ENCODE measurements at regions not wholly inside any gene's neighbourhood (a gene's known extent, or its start where the extent isn't known, plus 50 kb on each side); places are given as distances from the start of the nearest gene placed in this dataset.

DNA sequence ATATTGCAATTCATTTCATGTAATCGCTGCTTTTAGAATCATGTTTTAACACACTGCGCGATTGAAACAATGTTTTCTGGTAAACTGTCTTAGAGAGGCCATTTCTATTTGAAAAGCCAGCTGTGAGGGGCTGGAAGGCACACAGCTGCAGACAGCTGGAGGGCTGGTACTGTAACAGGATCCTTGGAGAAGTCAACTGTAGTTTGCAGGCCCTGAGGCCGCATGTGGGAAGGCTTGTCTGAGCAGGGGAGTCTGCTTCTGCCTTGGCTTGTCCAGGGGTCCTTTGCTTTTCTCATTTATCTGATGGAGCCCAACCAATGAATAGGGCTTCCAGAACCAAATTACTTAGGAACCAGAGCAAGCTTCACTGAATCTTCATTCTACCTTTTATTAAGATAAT lies 313.5 kb downstream of the BLID start:
- Histone ChIP-seq H3K9me3 (ENCODE audit: insufficient read depth, low read depth, low read length) (no peaks in the 10 kb centered on the region), H3K4me3 (ENCODE audit: insufficient read depth, low read depth, low read length) (no peak overlapping the region), H2AFZ (ENCODE audit: low read depth, low read length) (no peak overlapping the region), H3K79me2 (ENCODE audit: insufficient read depth, low read length) (no peaks in the 10 kb centered on the region), H3K4me1 (ENCODE audit: insufficient read depth, low read length) (no peaks in the 10 kb centered on the region), H3K36me3 (ENCODE audit: insufficient read depth, low read length) (no peaks in the 10 kb centered on the region), H3K27me3 (ENCODE audit: insufficient read depth, low read length) (no peaks in the 10 kb centered on the region), H4K20me1 (ENCODE audit: insufficient read depth, low read length) (no peaks in the 10 kb centered on the region), H3K27ac (ENCODE audit: low read depth, low read length) (no peak overlapping the region), H3K4me2 (ENCODE audit: low read length) (no peak overlapping the region), H3K9ac (ENCODE audit: low read length) (no peak overlapping the region)
- Mint-ChIP-seq H3K4me1 (ENCODE audit: low read depth, unreplicated experiment) (peaks cover 20% of the 10 kb centered on the region), H3K27me3 (ENCODE audit: low read depth, unreplicated experiment) (no peaks in the 10 kb centered on the region), H3K4me3 (ENCODE audit: unreplicated experiment) (no peak overlapping the region), H3K36me3 (ENCODE audit: low read depth, unreplicated experiment) (no peaks in the 10 kb centered on the region), H3K27ac (ENCODE audit: unreplicated experiment) (no peak overlapping the region), H3K9me3 (ENCODE audit: unreplicated experiment) (no peaks in the 10 kb centered on the region)
- FAIRE-seq (no peak), DNase-seq (ENCODE audit: low read depth) (no peak)
- no peak for TF ChIP-seq EZH2 (IDR thresholded peaks at IDR 0.05; ENCODE audit: insufficient read depth, low read length)
- TF ChIP-seq, protein P1, sequence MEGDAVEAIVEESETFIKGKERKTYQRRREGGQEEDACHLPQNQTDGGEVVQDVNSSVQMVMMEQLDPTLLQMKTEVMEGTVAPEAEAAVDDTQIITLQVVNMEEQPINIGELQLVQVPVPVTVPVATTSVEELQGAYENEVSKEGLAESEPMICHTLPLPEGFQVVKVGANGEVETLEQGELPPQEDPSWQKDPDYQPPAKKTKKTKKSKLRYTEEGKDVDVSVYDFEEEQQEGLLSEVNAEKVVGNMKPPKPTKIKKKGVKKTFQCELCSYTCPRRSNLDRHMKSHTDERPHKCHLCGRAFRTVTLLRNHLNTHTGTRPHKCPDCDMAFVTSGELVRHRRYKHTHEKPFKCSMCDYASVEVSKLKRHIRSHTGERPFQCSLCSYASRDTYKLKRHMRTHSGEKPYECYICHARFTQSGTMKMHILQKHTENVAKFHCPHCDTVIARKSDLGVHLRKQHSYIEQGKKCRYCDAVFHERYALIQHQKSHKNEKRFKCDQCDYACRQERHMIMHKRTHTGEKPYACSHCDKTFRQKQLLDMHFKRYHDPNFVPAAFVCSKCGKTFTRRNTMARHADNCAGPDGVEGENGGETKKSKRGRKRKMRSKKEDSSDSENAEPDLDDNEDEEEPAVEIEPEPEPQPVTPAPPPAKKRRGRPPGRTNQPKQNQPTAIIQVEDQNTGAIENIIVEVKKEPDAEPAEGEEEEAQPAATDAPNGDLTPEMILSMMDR (IDR thresholded peaks at IDR 0.05; ENCODE audit: insufficient read depth, low read depth, low read length) = no peak

DNA sequence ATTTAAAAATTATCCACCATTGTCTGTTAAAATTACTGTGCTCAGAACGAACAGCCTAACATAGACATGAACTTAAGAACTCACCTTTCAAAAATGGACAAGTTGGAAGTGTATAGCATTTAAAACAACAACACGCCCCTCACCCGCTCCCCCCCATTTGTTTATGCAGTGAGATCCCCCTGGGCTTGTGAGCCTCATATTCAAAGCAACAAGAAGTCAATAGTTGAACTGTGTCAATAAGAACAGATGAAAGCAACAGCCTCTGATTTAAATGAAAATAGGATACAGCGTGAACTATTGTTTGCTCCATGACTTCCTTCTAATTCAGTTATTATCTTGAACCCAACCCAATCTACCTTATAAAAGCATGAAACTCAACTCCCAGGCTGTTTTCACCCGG lies 314.2 kb downstream of the BLID start:
- Histone ChIP-seq H3K79me2 (ENCODE audit: insufficient read depth, low read length) (no peaks in the 10 kb centered on the region), H3K4me2 (ENCODE audit: low read length) (no peak overlapping the region), H3K4me1 (ENCODE audit: insufficient read depth, low read length) (no peaks in the 10 kb centered on the region), H3K36me3 (ENCODE audit: insufficient read depth, low read length) (no peaks in the 10 kb centered on the region), H3K27ac (ENCODE audit: low read depth, low read length) (no peak overlapping the region), H3K9me3 (ENCODE audit: insufficient read depth, low read depth, low read length) (no peaks in the 10 kb centered on the region), H2AFZ (ENCODE audit: low read depth, low read length) (no peak overlapping the region), H3K4me3 (ENCODE audit: insufficient read depth, low read depth, low read length) (no peak overlapping the region), H4K20me1 (ENCODE audit: insufficient read depth, low read length) (no peaks in the 10 kb centered on the region), H3K9ac (ENCODE audit: low read length) (no peak overlapping the region), H3K27me3 (ENCODE audit: insufficient read depth, low read length) (no peaks in the 10 kb centered on the region)
- DNase-seq (ENCODE audit: low read depth) (no peak), FAIRE-seq (no peak)
- Mint-ChIP-seq H3K27ac (ENCODE audit: unreplicated experiment) (no peak overlapping the region), H3K27me3 (ENCODE audit: low read depth, unreplicated experiment) (no peaks in the 10 kb centered on the region), H3K9me3 (ENCODE audit: unreplicated experiment) (no peaks in the 10 kb centered on the region), H3K36me3 (ENCODE audit: low read depth, unreplicated experiment) (no peaks in the 10 kb centered on the region), H3K4me1 (ENCODE audit: low read depth, unreplicated experiment) (peaks cover 20% of the 10 kb centered on the region), H3K4me3 (ENCODE audit: unreplicated experiment) (no peak overlapping the region)
- TF ChIP-seq, protein P1 (IDR thresholded peaks at IDR 0.05; ENCODE audit: insufficient read depth, low read depth, low read length) = no peak
- no peak for TF ChIP-seq EZH2 (IDR thresholded peaks at IDR 0.05; ENCODE audit: insufficient read depth, low read length)

DNA sequence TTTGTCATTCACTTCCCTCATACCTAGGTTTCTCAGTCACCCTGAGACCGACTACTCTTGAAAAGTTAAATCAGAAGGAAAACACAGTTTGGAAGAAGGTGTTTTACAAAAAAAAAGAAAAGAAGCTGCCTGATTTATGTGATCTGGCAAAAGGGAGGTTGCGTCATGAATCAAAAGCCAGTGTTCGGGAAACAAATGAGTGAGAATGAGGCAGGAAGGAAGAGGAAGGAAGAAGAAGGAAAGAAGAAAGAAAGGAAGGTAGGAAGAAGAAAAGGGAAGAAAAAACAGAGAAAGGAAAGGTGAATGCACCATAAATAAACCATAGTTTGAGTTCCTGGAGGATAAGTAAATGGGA lies 314.6 kb downstream of the BLID start:
- no peak overlapping the region for H3K9ac ChIP-seq (ENCODE audit: low read length)
- H3K27ac Mint-ChIP-seq (ENCODE audit: unreplicated experiment) = peak overlapping the region; percentile 88
- TF ChIP-seq, protein P1 (IDR thresholded peaks at IDR 0.05; ENCODE audit: insufficient read depth, low read depth, low read length) = no peak
- no peak for TF ChIP-seq EZH2 (IDR thresholded peaks at IDR 0.05; ENCODE audit: insufficient read depth, low read length)

More for the DNA sequence above, 314.6 kb downstream of the BLID start:
- no peaks in the 10 kb centered on the region for H3K9me3 Mint-ChIP-seq (ENCODE audit: unreplicated experiment)
- peaks cover 20% of the 10 kb centered on the region for H3K4me1 Mint-ChIP-seq (ENCODE audit: low read depth, unreplicated experiment)
- H3K27me3 Mint-ChIP-seq (ENCODE audit: low read depth, unreplicated experiment) = no peaks in the 10 kb centered on the region
- H3K27ac ChIP-seq (ENCODE audit: low read depth, low read length) = no peak overlapping the region
- FAIRE-seq (no peak), DNase-seq (ENCODE audit: low read depth) (no peak)
- H3K27me3 ChIP-seq (ENCODE audit: insufficient read depth, low read length) = no peaks in the 10 kb centered on the region
- no peaks in the 10 kb centered on the region for H3K9me3 ChIP-seq (ENCODE audit: insufficient read depth, low read depth, low read length)
- no peaks in the 10 kb centered on the region for H3K36me3 Mint-ChIP-seq (ENCODE audit: low read depth, unreplicated experiment)
- H3K4me1 ChIP-seq (ENCODE audit: insufficient read depth, low read length) = no peaks in the 10 kb centered on the region
- H3K4me3 ChIP-seq (ENCODE audit: insufficient read depth, low read depth, low read length) = no peak overlapping the region
- no peaks in the 10 kb centered on the region for H3K79me2 ChIP-seq (ENCODE audit: insufficient read depth, low read length)
- peak overlapping the region; percentile 28 for H2AFZ ChIP-seq (ENCODE audit: low read depth, low read length)
- H3K36me3 ChIP-seq (ENCODE audit: insufficient read depth, low read length) = no peaks in the 10 kb centered on the region
- peak overlapping the region; percentile 43 for H3K4me2 ChIP-seq (ENCODE audit: low read length)
- no peaks in the 10 kb centered on the region for H4K20me1 ChIP-seq (ENCODE audit: insufficient read depth, low read length)
- peak overlapping the region; percentile 0 for H3K4me3 Mint-ChIP-seq (ENCODE audit: unreplicated experiment)

All from astrocyte (in vitro differentiated cells and primary cell).